GM23248 (cell line): ENCODE measurements at regions not wholly inside any gene's neighbourhood (a gene's known extent, or its start where the extent isn't known, plus 50 kb on each side); places are given as distances from the start of the nearest gene placed in this dataset.

ENCODE experiments used
- EZH2 ChIP-seq: fragments of 200-600 bp; sonication (generic); IDR thresholded peaks from 2 replicates; pipeline ENCODE4 v1.6.1; 2018; ENCODE audit warnings: antibody characterized with exemption, mild to moderate bottlenecking; ENCODE audit not compliant: insufficient read depth, poor library complexity, severe bottlenecking
- EZH2phosphoT487 ChIP-seq: fragments of 200-600 bp; sonication (generic); IDR thresholded peaks from 2 replicates; pipeline ENCODE4 v1.6.1; 2018; ENCODE audit warnings: antibody characterized with exemption, moderate library complexity, mild to moderate bottlenecking, low read depth; ENCODE audit not compliant: insufficient read depth

- TF ChIP-seq EZH2 (no peak), EZH2phosphoT487 (no peak)
Measured at GRCh38 chr11:95443386-95443785, 212.4 kb upstream of the SESN3 start.
